Vagina (tissue), 2 donors: ENCODE measurements at regions not wholly inside any gene's neighbourhood (a gene's known extent, or its start where the extent isn't known, plus 50 kb on each side); places are given as distances from the start of the nearest gene placed in this dataset.

Source experiments
- DNase-seq, 2 donors: peaks; one replicate each; pipeline ENCODE4 v3.0.0-alpha.2; 2017; ENCODE audit errors: extremely low spot score in 2 of 2
- H3K27ac ChIP-seq: fragments of 200-600 bp; sonication (generic); one replicate; pipeline ENCODE4 v1.5.1; 2019
- H3K27me3 ChIP-seq: fragments of 200-600 bp; sonication (generic); one replicate; pipeline ENCODE4 v1.5.1; 2019
- H3K36me3 ChIP-seq, 2 donors: fragments of 200-600 bp; sonication (generic); one replicate each; pipeline ENCODE4 v1.5.1; 2017 to 2019
- H3K4me1 ChIP-seq: fragments of 200-600 bp; sonication (generic); one replicate; pipeline ENCODE4 v1.5.1; 2019
- H3K4me3 ChIP-seq, 2 donors: fragments of 200-600 bp; sonication (generic); 1 replicate in 1 of 2; 2 replicates in 1 of 2; pipeline ENCODE4 v1.5.1; 2016 to 2019
- H3K9me3 ChIP-seq: fragments of 200-600 bp; sonication (generic); one replicate; pipeline ENCODE4 v1.5.1; 2019
- CTCF ChIP-seq, 3 experiments: fragments of 450-650 bp in 2 of 3; fragments of 200-600 bp in 1 of 3; sonication (generic) in 1 of 3; IDR thresholded peaks; one replicate each; pipeline ENCODE4 v1.5.1; 2017 to 2019; ENCODE audit warnings: antibody characterized with exemption in 3 of 3, mild to moderate bottlenecking in 2 of 3, moderate library complexity in 2 of 3
- POLR2A ChIP-seq, 2 donors: fragments of 450-650 bp; IDR thresholded peaks; one replicate each; pipeline ENCODE4 v1.6.1; 2017; ENCODE audit warnings: antibody characterized with exemption in 2 of 2, mild to moderate bottlenecking in 2 of 2, moderate library complexity in 2 of 2
- POLR2AphosphoS5 ChIP-seq, 2 donors: sonication (generic); formaldehyde crosslinking; IDR thresholded peaks; one replicate each; pipeline ENCODE4 v1.9.0; 2017; ENCODE audit warnings: antibody characterized with exemption in 2 of 2, mild to moderate bottlenecking in 2 of 2, low read depth in 1 of 2; ENCODE audit not compliant: insufficient read depth in 1 of 2
- intact Hi-C: fragments of 100-400 bp; cut with DNase I; formaldehyde crosslinking; loops from one replicate; pipeline ENCODE4 v1.15.1; 2023

- TF ChIP-seq CTCF (IDR thresholded peaks at IDR 0.05) (no peak), POLR2A (IDR thresholded peaks at IDR 0.05) (no peak), POLR2AphosphoS5 (IDR thresholded peaks at IDR 0.05; ENCODE audit: insufficient read depth in 1 of 2, low read depth in 1 of 2) (no peak)
- no peak overlapping the region for H3K4me3 ChIP-seq
These were observed 230.6 kb upstream of the ZMIZ1 start for GRCh38 chr10:78838141-78838657.

GRCh38 chr10:78843495-78843894, 225.3 kb upstream of the ZMIZ1 start:
- Histone ChIP-seq H3K4me1 (no peaks in the 10 kb centered on the region), H3K27ac (no peak overlapping the region)
- intact Hi-C loops = no loop called here

More at GRCh38 chr10:78838141-78838657, 230.6 kb upstream of the ZMIZ1 start:
- no peak for DNase-seq
- H3K4me1 ChIP-seq = no peaks in the 10 kb centered on the region
- H3K27me3 ChIP-seq = no peaks in the 10 kb centered on the region
- intact Hi-C loops = no loop called here
- H3K27ac ChIP-seq = no peak overlapping the region
- no peaks in the 10 kb centered on the region for H3K9me3 ChIP-seq
- H3K36me3 ChIP-seq = no peaks in the 10 kb centered on the region

GRCh38 chr10:78844960-78845607, 223.7 kb upstream of the ZMIZ1 start:
- TF ChIP-seq POLR2AphosphoS5 (IDR thresholded peaks at IDR 0.05; ENCODE audit: insufficient read depth in 1 of 2, low read depth in 1 of 2) = no peak
- TF ChIP-seq CTCF (IDR thresholded peaks at IDR 0.05) = no peak
- TF ChIP-seq POLR2A (IDR thresholded peaks at IDR 0.05) = no peak

More at GRCh38 chr10:78843495-78843894, 225.3 kb upstream of the ZMIZ1 start:
- H3K27me3 ChIP-seq = no peaks in the 10 kb centered on the region
- no peak overlapping the region for H3K4me3 ChIP-seq
- H3K9me3 ChIP-seq = no peaks in the 10 kb centered on the region
- H3K36me3 ChIP-seq = no peaks in the 10 kb centered on the region
- DNase-seq = no peak
- no peak for TF ChIP-seq CTCF (IDR thresholded peaks at IDR 0.05)
- TF ChIP-seq POLR2AphosphoS5 (IDR thresholded peaks at IDR 0.05; ENCODE audit: insufficient read depth in 1 of 2, low read depth in 1 of 2) = peak in 1 of 2 donors; percentile 16
- no peak for TF ChIP-seq POLR2A (IDR thresholded peaks at IDR 0.05)

GRCh38 chr10:78846071-78846470, 222.7 kb upstream of the ZMIZ1 start:
- intact Hi-C loops = no loop called here
- H3K4me1 ChIP-seq = peaks cover 3% of the 10 kb centered on the region
- DNase-seq = no peak
- no peak overlapping the region for H3K4me3 ChIP-seq
- no peaks in the 10 kb centered on the region for H3K36me3 ChIP-seq
- no peaks in the 10 kb centered on the region for H3K27me3 ChIP-seq
- H3K27ac ChIP-seq = no peak overlapping the region
- no peaks in the 10 kb centered on the region for H3K9me3 ChIP-seq
- TF ChIP-seq POLR2A (IDR thresholded peaks at IDR 0.05) = no peak
- TF ChIP-seq POLR2AphosphoS5 (IDR thresholded peaks at IDR 0.05; ENCODE audit: insufficient read depth in 1 of 2, low read depth in 1 of 2) = no peak
- no peak for TF ChIP-seq CTCF (IDR thresholded peaks at IDR 0.05)

More at GRCh38 chr10:78844960-78845607, 223.7 kb upstream of the ZMIZ1 start:
- Histone ChIP-seq H3K36me3 (no peaks in the 10 kb centered on the region), H3K9me3 (no peaks in the 10 kb centered on the region), H3K4me3 (no peak overlapping the region), H3K27ac (no peak overlapping the region), H3K4me1 (no peaks in the 10 kb centered on the region), H3K27me3 (no peaks in the 10 kb centered on the region)
- intact Hi-C loops = no loop called here
- DNase-seq = no peak

- H3K36me3 ChIP-seq = no peaks in the 10 kb centered on the region
- no peak for DNase-seq
- H3K4me1 ChIP-seq = peaks cover 8% of the 10 kb centered on the region
- H3K27me3 ChIP-seq = no peaks in the 10 kb centered on the region
- no peak overlapping the region for H3K4me3 ChIP-seq
- H3K9me3 ChIP-seq = no peaks in the 10 kb centered on the region
- intact Hi-C loops = no loop called here
- H3K27ac ChIP-seq = no peak overlapping the region
- TF ChIP-seq POLR2A (IDR thresholded peaks at IDR 0.05) (no peak), POLR2AphosphoS5 (IDR thresholded peaks at IDR 0.05; ENCODE audit: insufficient read depth in 1 of 2, low read depth in 1 of 2) (no peak), CTCF (IDR thresholded peaks at IDR 0.05) (no peak)
These were observed 222.0 kb upstream of the ZMIZ1 start for GRCh38 chr10:78846760-78847159.
